Parathyroid adenoma (tissue), 2 donors: ENCODE measurements at regions not wholly inside any gene's neighbourhood (a gene's known extent, or its start where the extent isn't known, plus 50 kb on each side); places are given as distances from the start of the nearest gene placed in this dataset.

Experiments used
- H2AFZ ChIP-seq: fragments of 300-600 bp; sonication (generic); one replicate; pipeline ENCODE4 v1.7.0; 2017; ENCODE audit warnings: antibody characterized with exemption, mild to moderate bottlenecking
- H3K27ac ChIP-seq: fragments of 300-600 bp; sonication (generic); one replicate; pipeline ENCODE4 v1.7.0; 2017
- H3K27me3 ChIP-seq: fragments of 300-600 bp; sonication (generic); one replicate; pipeline ENCODE4 v1.7.0; 2017; ENCODE audit warnings: low read length; ENCODE audit not compliant: control insufficient read depth, insufficient read depth
- H3K36me3 ChIP-seq: fragments of 300-600 bp; sonication (generic); one replicate; pipeline ENCODE4 v1.7.0; 2017; ENCODE audit warnings: low read length; ENCODE audit not compliant: control insufficient read depth, insufficient read depth
- H3K4me1 ChIP-seq: fragments of 300-600 bp; sonication (generic); one replicate; pipeline ENCODE4 v1.7.0; 2017; ENCODE audit warnings: control low read depth
- H3K4me2 ChIP-seq: fragments of 300-600 bp; sonication (generic); one replicate; pipeline ENCODE4 v1.7.0; 2017; ENCODE audit warnings: low read length
- H3K4me3 ChIP-seq: fragments of 300-600 bp; sonication (generic); one replicate; pipeline ENCODE4 v1.7.0; 2017; ENCODE audit warnings: low read depth, low read length
- H3K79me2 ChIP-seq: fragments of 300-600 bp; sonication (generic); one replicate; pipeline ENCODE4 v1.7.0; 2017; ENCODE audit warnings: control low read depth
- H3K9ac ChIP-seq: fragments of 300-600 bp; sonication (generic); one replicate; pipeline ENCODE4 v1.7.0; 2017; ENCODE audit warnings: mild to moderate bottlenecking
- H3K9me3 ChIP-seq: fragments of 300-600 bp; sonication (generic); one replicate; pipeline ENCODE4 v1.7.0; 2017; ENCODE audit warnings: low read length; ENCODE audit not compliant: control insufficient read depth
- TF ChIP-seq, protein P1 (sequence below): fragments of 300-600 bp; sonication (generic); IDR thresholded peaks from one replicate; pipeline ENCODE4 v1.7.0; 2017; ENCODE audit warnings: antibody characterized with exemption, mild to moderate bottlenecking
- donor health status: primary hyperparathyroidism.

DNA sequence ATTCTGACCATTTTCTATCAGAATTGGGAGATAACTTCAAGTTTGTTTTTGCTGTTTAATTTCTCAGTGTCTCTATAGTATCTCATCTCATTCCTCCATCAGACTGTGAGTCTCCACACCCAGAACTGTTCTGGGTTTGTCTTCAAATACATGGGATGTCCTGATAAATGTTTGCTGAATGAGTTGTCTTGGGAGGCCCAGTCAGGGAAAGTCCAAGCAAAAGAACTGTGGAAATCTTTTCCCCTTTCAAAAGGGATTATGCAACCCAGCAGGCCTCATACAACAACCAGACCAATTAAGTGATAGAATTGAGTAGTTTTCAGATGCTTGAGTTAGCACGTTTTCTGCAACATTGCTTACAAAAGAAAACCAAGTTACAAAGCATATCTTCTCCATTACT, 324.4 kb downstream of the BRINP1 start:
- Histone ChIP-seq H3K79me2 (no peaks in the 10 kb centered on the region), H3K4me3 (no peak overlapping the region), H3K27me3 (no peaks in the 10 kb centered on the region), H3K36me3 (no peaks in the 10 kb centered on the region), H2AFZ (no peak overlapping the region), H3K9me3 (no peaks in the 10 kb centered on the region), H3K4me2 (no peak overlapping the region), H3K27ac (no peak overlapping the region), H3K9ac (no peak overlapping the region), H3K4me1 (no peaks in the 10 kb centered on the region)
- TF ChIP-seq, protein P1, sequence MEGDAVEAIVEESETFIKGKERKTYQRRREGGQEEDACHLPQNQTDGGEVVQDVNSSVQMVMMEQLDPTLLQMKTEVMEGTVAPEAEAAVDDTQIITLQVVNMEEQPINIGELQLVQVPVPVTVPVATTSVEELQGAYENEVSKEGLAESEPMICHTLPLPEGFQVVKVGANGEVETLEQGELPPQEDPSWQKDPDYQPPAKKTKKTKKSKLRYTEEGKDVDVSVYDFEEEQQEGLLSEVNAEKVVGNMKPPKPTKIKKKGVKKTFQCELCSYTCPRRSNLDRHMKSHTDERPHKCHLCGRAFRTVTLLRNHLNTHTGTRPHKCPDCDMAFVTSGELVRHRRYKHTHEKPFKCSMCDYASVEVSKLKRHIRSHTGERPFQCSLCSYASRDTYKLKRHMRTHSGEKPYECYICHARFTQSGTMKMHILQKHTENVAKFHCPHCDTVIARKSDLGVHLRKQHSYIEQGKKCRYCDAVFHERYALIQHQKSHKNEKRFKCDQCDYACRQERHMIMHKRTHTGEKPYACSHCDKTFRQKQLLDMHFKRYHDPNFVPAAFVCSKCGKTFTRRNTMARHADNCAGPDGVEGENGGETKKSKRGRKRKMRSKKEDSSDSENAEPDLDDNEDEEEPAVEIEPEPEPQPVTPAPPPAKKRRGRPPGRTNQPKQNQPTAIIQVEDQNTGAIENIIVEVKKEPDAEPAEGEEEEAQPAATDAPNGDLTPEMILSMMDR, result no peak

DNA sequence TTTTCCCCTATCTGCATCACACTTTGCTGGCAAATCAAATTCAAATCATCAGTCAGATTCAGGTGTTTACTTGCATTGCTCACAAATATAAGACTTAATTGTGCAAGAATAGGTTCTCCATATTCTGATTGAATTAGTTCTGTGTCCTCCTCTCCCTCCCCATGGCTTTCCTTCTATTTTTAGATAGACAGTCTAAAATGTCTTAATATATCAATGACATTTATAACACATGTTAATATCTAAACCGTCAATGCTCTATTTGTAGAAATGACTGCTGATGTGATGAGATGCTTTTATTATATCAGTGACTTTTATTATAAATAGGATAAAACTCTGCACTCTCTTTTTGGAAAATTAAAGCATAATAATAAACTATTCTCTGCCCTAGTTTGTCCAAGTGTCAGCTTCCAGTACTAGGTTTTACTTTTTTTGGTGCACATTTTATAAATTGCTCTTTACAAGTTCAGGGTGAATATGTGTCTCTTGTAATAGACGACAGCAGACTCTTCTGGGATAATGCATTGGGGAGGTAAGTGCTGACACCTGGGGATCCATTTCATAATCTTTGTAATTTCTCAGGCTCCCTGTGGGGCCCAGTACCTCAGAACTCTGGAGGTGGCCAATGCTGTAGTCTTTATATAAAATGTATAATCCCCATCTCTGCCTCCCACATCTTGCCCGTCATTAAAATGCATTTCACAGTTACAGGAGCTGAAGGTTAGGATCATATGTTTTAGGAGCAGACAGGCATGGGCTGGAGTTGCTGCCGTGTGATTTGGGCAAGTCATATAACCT, 321.5 kb downstream of the BRINP1 start:
- Histone ChIP-seq H3K27ac (no peak overlapping the region), H3K9me3 (no peaks in the 10 kb centered on the region), H3K4me1 (no peaks in the 10 kb centered on the region), H3K79me2 (no peaks in the 10 kb centered on the region), H3K4me3 (no peak overlapping the region), H2AFZ (no peak overlapping the region), H3K9ac (no peak overlapping the region), H3K27me3 (no peaks in the 10 kb centered on the region), H3K4me2 (no peak overlapping the region), H3K36me3 (no peaks in the 10 kb centered on the region)
- TF ChIP-seq, protein P1, result no peak

DNA sequence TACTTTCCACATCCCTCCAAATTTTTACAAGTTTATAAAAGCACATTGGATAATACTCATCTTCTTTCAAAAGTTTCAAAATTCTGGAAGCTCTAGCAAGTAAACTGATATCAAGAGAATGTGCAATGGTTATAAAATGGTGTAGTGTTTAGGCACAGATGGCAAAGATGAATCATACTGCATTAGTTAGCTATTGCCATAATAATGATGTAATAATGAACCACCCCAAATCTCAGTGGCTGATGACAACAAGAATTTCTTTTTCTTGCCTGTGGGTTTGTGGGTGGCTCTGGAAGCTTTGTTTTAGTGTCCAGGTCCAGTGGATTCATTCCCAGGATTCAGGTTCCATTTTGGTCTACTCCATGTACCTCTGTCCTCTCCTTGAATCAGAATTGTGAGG, 319.0 kb downstream of the BRINP1 start:
- Histone ChIP-seq H3K79me2 (no peaks in the 10 kb centered on the region), H3K4me1 (no peaks in the 10 kb centered on the region), H3K27me3 (no peaks in the 10 kb centered on the region), H3K4me3 (no peak overlapping the region), H3K4me2 (no peak overlapping the region), H3K27ac (no peak overlapping the region), H3K9me3 (no peaks in the 10 kb centered on the region), H3K36me3 (no peaks in the 10 kb centered on the region), H2AFZ (no peak overlapping the region), H3K9ac (no peak overlapping the region)
- TF ChIP-seq, protein P1, result no peak

DNA sequence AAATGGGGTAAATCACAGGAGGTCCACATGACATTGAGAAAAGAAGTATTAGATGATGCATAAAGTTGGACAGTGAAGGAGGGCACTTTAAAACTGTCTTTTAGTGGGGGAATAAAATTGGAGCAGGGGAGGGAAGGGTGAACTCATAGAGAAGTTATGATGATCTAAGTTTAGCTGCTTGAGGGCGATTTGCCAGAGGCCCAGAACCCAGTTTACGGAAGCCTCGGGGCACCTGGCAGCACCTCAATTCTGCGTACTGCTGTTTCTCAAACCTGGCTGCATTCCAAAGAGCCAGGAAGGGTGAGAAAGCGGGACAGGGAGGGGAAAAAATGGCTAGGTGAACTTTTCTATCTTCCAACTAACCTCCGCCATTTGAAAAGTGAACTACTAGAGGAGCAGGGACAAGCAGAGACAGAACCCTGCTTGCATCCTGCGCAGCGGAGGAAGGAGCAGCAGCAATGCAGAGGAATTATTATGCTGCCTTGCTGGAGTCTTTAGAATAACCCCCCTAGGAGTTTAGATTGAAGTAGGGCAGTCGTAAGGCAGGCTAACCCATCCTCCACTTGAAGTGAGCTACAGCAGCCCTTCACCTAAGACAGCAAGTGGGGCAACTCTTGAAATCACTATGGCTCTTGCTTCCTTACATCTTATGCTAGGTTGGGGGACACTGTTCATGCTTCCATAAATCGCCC, 316.8 kb downstream of the BRINP1 start:
- no peaks in the 10 kb centered on the region for H3K4me1 ChIP-seq
- H3K4me3 ChIP-seq, result no peak overlapping the region
- H3K9ac ChIP-seq, result no peak overlapping the region
- H2AFZ ChIP-seq, result no peak overlapping the region
- H3K4me2 ChIP-seq, result no peak overlapping the region
- no peaks in the 10 kb centered on the region for H3K27me3 ChIP-seq
- H3K27ac ChIP-seq, result no peak overlapping the region
- no peaks in the 10 kb centered on the region for H3K36me3 ChIP-seq
- no peaks in the 10 kb centered on the region for H3K9me3 ChIP-seq
- H3K79me2 ChIP-seq, result no peaks in the 10 kb centered on the region
- TF ChIP-seq, protein P1, result no peak
